Central memory CD4-positive, alpha-beta T cell (primary cell): ENCODE measurements at regions not wholly inside any gene's neighbourhood (a gene's known extent, or its start where the extent isn't known, plus 50 kb on each side); places are given as distances from the start of the nearest gene placed in this dataset.
A peak's percentile ranks its signal among the peaks of the same experiment; 100 is the strongest.
"Not testable (repeated sequence)": the region's sequence is repeated elsewhere in the genome, so short reads cannot be mapped to it uniquely, and the experiment has no call there.

ENCODE experiments used
- DNase-seq: peaks from one replicate; pipeline ENCODE4 v3.0.0; 2022

DNA sequence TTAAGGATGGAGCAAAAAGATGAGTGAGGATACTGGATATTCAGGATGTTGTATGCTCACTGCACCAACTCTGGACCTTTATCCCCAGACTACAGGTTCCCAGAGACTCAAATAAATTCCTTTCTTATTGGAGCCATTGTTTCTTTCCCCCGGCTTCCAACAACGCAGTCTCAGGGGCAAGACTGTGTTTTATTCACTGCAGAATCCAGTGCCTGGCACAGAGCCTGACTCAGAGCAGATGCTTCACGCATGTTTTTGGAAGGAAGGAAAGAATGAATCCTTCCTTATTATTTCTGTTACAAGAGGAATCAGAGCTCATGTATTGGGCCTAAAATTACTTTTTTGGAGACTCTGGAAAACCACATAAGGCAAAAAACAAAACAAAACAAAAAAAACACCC is 96.0 kb upstream of the VGLL4 start:
- DNase-seq = no peak

- no peak for DNase-seq
These were observed 95.4 kb upstream of the VGLL4 start for GRCh38 chr3:11739123-11739522.

GRCh38 chr3:11737742-11738141 is 94.0 kb upstream of the VGLL4 start:
- DNase-seq = no peak

DNA sequence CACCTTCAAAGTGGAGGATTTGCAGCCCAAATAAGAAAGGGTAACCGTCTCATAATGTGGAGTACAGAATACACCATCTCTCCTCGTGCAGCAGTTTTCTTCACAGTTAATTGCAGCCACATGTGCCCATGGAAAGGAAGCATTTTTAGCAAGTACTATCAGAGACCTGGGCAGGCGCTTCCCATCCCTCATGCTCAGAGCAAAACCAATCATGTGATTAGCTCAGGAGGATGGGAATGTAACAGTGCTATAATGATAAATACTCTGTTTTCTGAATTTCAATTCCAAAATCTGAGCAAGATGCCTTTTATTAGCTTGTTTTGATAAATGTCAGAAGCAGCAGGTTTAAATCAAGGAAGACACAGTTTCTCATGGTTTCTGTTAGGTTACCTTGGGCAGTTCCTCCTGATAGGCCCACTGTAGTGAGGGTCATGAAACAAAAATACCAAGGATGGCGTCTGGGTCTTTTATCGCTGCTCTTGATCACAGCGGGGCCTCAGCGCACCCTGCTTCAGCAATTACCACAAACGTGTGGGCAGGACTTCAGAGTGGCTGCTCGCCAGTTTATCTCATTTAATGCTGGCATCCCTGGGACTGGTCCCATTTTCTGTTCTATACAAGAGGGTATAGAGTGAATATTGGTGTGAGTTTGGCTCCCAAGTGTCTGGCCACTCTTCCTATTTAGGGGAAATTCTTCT is 92.6 kb upstream of the VGLL4 start:
- DNase-seq = no peak

DNA sequence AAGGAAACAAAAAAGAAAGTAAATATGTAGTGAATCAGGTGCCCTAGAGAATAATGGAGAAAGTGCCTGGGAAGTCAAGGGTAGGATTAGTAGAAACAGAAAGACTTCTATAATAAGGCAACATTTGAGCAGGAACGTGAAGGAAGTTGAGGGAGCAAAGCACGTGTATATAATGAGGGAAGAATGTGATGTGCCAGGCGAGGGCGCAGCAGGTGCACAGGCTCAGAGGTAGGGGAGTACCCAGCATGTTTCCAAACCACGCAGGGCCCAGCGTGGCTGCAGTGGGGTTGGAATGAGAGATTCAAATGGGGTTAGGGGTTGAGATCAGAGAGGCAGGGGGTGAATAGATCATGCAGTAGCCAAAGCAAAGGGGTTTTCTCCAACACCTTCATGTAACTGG is 91.9 kb upstream of the VGLL4 start:
- DNase-seq = no peak

DNA sequence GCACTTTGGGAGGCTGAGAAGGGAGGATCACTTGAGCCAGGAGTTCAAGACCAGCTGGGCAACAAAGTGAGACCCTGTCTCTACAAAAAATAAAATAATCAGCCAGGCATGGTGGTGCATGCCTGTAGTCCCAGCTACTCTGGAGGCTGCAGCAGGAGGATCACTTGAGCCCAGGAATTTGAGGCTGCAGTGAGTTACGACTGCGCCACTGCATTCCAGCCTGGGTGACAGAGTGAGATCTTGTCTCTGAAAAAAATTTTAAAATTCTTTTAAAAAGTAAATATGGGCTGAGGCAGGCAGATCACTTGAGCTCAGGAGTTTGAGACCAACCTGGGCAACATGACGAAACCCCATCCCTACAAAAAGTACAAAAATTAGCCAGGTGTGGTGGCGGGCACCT is 91.4 kb upstream of the VGLL4 start:
- DNase-seq = not testable (repeated sequence)

DNA sequence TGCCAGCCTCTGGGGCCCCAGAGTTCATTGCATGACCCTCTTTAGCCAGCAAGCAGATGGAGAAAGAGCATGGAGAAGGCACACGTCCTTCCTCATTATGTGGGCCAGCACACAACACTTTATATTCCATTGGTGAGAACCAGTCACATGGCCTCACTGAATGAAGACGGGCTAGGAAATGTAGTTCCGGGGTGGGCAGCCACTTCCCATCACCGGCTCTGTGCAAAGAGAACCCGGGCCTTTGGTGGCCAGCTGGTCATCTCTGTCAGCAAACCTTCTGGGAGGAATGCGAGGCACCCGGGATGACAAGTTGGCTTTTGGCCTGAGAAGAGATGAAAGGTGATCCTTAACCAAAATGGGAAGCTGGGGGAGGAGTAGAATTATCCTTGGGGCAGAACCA is 90.2 kb upstream of the VGLL4 start:
- no peak for DNase-seq

DNA sequence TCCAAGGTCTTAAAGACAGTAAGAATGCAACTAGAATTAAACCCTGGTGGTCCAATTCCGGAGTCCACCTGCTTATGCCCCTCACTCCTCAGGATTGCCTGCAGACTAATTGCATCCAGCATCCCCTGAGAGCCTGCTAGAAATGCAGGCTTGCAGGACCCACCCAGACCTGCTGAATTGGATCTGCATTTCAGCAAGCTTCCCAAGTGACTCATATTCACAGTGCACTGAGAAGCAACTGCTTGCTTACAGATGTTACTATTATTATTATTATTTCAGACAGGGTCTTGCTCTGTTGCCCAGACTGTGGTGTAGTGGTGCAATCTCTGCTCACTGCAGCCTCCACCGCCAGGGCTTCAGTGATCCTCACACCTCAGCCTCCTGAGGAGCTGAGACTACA is 83.5 kb upstream of the VGLL4 start:
- DNase-seq = no peak

- no peak for DNase-seq
These were observed 82.4 kb upstream of the VGLL4 start for GRCh38 chr3:11726146-11726545.

DNA sequence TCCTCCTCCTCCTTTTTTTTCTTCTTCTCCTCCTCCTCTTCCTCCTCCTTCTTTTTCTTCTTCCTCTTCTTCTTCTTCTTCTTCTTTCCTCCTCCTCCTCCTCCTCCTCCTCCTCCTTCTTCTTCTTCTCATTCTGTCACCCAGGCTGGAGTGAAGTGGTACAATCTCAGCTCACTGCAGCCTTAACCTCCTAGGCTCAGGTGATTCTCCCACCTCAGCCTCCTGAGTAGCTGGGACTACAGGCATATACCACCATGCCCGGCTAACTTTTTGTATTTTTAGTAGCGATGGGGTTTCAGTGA is 81.6 kb upstream of the VGLL4 start:
- not testable (repeated sequence) for DNase-seq

DNA sequence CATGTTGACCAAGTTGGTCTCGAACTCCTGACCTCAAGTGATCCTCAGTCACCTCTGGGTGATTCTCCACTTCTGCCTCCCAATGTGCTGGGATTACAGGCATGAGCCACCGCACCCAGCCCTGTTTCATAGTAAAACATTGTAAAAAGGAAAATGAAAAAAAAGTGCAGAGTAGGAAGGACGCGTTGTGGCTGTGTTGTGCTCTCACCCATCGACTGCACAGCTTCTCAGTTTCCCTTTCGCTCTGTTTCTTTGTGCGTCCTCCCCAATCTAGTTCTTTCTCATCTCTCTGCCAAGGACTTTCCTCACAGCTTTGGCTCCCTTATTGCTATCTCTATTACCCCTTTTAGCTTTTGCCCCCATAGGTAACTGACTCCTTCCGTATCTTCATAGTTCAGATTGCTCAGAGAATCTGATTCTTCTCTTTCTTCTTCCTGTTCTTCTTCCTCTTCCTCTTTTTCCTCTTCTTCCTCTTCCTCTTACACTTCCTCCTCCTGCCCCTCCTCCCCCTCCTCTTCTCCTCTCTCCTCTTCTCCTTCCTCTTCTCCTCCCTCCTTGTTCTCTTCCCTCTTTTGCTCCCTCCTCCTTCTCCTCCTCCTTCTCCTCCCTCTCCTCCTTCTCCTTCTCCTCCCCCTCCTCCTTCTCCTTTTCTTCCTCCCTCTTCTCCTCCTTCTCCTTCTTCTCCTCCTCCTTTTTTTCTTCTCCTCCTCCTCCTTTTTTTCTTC is 81.1 kb upstream of the VGLL4 start:
- DNase-seq = no peak

DNA sequence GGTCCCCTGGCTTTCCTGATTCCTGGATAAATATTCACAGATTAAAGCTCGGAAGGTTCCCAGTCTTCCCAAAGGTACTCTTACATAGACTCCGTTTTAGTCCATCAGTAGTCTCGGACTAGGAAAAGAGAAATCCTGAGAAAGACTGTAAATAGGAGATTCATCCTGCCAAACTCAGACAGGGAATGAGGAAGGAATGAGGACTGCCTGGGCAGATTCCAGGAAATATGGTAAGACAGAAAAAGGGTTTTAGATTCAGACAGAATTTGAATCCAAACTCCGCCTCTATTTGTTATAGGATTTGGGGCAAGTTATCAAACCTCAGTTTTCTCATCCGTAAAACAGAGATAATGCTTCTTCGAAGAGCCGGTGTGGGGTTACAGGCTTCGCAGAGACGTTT is 77.8 kb upstream of the VGLL4 start:
- DNase-seq = no peak

DNA sequence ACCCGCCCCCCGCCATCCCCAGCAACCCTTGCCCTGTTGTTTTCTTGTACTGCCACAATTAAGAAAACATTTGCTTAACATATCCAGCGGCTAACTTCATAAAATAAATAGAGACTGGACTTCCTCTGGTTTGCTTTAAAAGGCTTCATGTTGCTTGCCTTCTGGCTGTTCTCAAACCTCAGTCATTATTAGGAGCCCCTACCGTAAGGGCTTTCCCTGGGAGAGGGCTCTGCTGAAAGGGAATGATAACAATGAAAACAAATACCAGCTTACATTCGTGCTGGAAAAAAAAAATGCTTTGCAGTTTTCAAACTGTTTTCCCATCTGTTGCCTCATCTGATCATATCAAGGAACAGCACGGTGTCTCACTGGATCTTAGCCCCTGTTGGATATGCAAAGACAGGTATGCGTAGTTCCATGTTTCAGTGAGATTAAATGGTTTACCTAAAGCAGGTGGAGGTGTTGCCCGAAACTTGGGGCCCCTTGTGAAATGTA is 77.2 kb upstream of the VGLL4 start:
- DNase-seq = no peak

DNA sequence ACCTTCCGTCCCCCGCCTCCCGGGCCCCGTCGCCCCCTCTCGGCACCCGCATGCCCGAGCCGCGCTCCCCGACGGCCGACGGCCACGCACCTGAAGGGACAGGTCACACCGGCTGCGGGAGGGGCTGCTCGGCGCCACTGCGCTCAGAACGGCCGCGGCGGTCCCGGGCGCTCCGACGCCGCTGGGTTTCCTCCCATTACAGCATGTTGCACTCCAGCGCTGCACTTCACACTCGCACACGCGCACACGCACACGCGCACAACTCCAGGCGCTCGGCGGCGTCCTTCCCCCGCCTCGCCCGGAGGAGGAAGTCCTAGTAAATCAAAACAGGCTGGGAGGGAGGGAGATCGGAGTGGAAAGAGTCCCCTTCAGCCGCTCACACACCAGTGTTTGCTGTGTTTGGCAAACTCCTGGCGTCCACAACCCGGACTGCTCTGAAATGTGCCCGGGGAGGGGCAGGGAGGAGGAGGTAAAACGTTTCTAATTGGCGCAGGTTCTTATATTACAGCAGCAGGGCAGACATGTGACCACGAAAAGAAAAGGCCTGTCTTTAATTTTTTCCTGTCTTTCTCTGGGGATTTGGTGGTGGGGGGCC is 76.7 kb upstream of the VGLL4 start:
- peak; percentile 57 for DNase-seq

DNA sequence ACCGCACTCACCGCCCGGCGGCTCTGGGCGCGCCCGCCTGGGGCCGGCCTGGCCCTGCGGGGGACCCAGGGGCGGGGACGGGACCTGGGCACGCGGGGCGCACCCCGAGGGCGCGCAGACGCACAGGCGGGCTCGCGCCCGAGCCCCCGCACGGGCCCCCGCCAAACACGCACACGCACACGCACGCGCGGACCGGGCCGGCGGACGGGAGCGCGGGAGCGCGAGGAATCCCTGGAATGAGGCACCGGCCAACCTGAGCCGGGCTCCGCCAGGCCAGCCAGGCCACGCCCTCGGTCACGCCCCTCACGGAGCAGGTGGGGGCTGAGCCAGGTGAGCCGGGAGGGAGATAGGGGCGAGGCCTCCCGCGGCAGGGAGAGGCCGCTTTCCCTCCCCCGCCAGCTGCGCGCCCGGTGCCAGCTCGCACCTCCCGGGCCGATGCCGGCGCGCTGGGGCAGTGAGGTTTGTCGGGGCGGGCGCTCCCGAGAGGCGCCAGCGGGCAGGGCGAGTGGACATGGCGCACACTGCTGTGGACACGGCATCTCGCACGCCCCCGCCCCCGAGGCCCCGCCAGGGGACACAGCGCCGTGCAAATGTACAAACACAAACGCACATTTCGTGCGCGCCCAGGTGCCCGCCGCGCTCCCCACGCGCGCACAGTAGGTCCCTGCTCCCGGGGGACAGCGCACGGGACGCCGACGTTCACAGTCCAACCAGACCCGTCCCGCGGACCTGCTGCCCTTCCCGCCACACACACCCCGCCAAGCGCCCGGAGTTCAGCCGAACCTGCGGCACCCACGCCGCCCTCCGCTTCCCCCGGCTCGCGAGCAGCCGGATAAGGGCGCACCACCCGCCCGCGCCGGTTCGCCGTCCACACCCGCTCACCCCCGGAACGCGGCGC is 75.9 kb upstream of the VGLL4 start:
- peak; percentile 74 for DNase-seq

DNA sequence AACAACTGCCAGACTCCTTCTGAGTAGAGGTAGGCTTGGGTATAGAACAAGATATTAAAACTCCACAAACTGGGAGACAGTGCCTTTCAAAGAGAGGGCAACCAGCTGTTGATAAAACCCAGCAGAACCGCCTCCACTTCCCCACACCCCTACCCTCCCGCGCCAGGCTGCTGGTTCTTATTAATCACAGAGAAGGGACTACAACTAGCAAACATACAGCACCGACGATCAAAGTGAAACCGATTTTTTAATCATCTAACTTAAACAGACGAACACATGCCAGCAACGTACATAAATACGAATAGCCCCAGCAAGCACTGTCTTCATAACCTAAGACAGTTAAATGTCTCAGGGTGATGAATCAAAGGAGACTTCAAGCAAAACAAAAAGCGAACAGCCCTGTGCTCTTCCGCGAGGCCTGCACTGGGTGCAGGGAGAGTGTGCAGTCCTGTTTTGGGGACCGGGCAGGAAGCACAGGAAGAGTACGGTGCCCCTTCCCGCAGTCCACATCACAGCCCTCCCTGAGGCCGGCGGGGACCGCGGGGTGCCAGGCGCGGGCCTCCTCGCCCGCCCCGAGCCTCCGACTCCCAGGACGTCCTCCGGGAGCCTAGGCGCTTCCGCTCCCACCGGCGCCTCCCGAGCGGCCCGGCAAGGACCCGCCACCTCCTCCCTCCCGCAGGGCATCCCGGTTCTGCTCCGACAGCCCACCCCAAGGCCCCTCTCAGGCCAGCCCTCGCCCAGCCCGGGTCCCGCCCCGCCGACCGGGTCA is 75.1 kb upstream of the VGLL4 start:
- peak; percentile 39 for DNase-seq

- DNase-seq = no peak
These were observed 74.3 kb upstream of the VGLL4 start for GRCh38 chr3:11717768-11718636.

DNA sequence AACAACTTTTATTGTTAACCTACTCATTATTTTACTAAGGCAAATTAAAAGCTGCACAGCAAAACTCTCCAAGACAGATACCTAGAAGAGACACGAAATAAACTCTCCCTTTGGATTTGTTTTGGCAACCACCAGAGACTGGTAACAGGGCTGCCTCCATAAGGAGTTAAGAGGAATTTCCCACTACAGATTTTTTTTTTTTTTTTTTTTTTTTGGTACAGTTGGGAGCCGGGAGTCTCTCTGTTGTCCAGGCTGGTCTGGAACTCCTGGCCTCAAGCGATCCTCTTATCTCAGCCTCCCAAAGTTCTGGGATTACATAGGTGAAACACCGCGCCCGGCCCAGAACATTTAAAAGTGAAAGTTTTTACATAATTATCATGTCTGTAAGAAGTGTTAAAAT is 73.6 kb upstream of the VGLL4 start:
- no peak for DNase-seq

DNA sequence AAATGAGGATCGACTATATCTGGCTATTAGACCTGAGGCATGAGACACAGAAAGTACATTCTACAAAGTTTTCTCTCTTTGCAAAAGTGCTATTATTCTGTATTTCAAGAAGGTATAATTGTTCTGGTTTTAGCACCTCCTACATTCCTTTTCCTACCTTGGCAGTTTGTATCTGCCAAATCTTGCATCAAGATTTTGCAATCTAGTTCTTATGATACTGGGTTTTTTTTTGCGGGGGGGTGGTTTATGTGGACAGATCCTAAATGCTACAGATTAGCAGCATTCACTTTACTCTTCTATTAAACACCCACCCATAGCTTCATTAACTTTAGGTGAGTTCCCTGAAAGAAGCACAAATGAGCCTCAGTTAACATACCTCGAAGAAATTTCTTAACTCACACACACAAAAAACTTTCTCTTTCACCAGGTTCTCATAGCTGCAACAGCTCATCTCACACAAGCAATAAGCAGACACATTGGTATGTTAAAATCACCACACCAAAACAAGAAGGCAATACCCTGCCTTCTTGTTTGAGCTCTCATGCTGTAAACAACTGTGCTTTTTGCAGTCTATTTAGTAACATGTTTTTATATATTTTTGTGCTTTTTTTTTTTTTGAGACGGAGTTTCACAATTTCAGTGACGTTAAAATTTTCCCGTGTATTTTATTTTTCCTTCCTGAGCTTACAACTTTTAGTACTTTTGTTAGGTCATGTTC is 73.0 kb upstream of the VGLL4 start:
- DNase-seq = no peak

- no peak for DNase-seq
These were observed 69.5 kb upstream of the VGLL4 start for GRCh38 chr3:11713171-11713570.

GRCh38 chr3:11712646-11713045 is 68.9 kb upstream of the VGLL4 start:
- DNase-seq = no peak
